HepG2 (cell line): ENCODE measurements at regions not wholly inside any gene's neighbourhood (a gene's known extent, or its start where the extent isn't known, plus 50 kb on each side); places are given as distances from the start of the nearest gene placed in this dataset.

Experiments used
- ATAC-seq: fragments of 200-7000 bp; cut with Tn5 transposase; 3 replicates; pipeline ENCODE4 v1.9.1; 2020; ENCODE audit warnings: mild to moderate bottlenecking, moderate library complexity
- BruUV-seq: library from RNA; stranded (reverse); fragments of 400-500 nt; replicated peaks from 2 replicates; lab custom pipeline; 2021; lab: Mats Ljungman, UMichigan
- CTCF ChIA-PET: fragments of 300-600 bp; formaldehyde crosslinking; extraction: SDS; loops from one replicate; lab custom pipeline; 2021; ENCODE audit warnings: low total read pairs, inconsistent platforms, low intra/inter-chr PET ratio; lab: Yijun Ruan, JAX
- POLR2A ChIA-PET: fragments of 350-600 bp; sonication (Branson Sonifier 250); formaldehyde crosslinking; loops from one replicate; lab custom pipeline; 2020; ENCODE audit warnings: antibody characterized with exemption, inconsistent platforms; lab: Yijun Ruan, JAX
- DNase-seq: peaks from one replicate; pipeline ENCODE4 v3.0.0-alpha.2; 2015; ENCODE audit warnings: low spot score
- FAIRE-seq: peaks from 3 replicates; lab custom pipeline; 2011; peaks lifted over from hg19 to GRCh38; lab: Jason Lieb, UNC
- H2AFZ ChIP-seq: one replicate; pipeline ENCODE4 v1.6.1; 2011; ENCODE audit warnings: low read length, inconsistent platforms
- H3K27ac ChIP-seq: fragments of 300-600 bp; 3 replicates; pipeline ENCODE4 v1.8.0; 2011; ENCODE audit warnings: mixed run types, mild to moderate bottlenecking, mixed read lengths, low read length, inconsistent platforms; ENCODE audit not compliant: insufficient read depth; ENCODE audit errors: extremely low read length
- H3K27me3 ChIP-seq, 2 experiments: fragments of 200-600 bp in 1 of 2; 2 replicates in 1 of 2; 3 replicates in 1 of 2; pipeline versions ENCODE4 v1.6.0 to v1.8.0; 2011; ENCODE audit warnings: low read length in 2 of 2, mild to moderate bottlenecking in 2 of 2, moderate library complexity in 2 of 2, inconsistent platforms in 1 of 2; ENCODE audit not compliant: insufficient read depth in 2 of 2, control insufficient read depth in 1 of 2
- H3K36me3 ChIP-seq, 2 experiments: fragments of 200-600 bp in 1 of 2; replicated peaks in 1 of 2; 2 replicates in 1 of 2; 3 replicates in 1 of 2; pipeline versions ENCODE4 v1.5.1 to v1.8.0; 2011; ENCODE audit warnings: low read length in 2 of 2, inconsistent platforms in 1 of 2; ENCODE audit not compliant: insufficient read depth in 2 of 2, control insufficient read depth in 1 of 2
- H3K4me1 ChIP-seq: 2 replicates; pipeline ENCODE4 v1.5.1; 2012; ENCODE audit warnings: low read length, inconsistent platforms; ENCODE audit not compliant: insufficient read depth
- H3K4me2 ChIP-seq: 2 replicates; pipeline ENCODE4 v1.6.0; 2011; ENCODE audit warnings: low read depth, low read length, inconsistent platforms
- H3K4me3 ChIP-seq, 3 experiments: fragments of 200-600 bp in 1 of 3; sonication (generic), shearing (Covaris generic) in 1 of 3; replicated peaks in 1 of 3; 2 replicates each; pipeline ENCODE4 v1.5.1; 2011 to 2016; ENCODE audit warnings: low read length in 3 of 3, inconsistent platforms in 2 of 3, low read depth in 2 of 3, mild to moderate bottlenecking in 2 of 3, control low read depth in 1 of 3, mixed read lengths in 1 of 3; ENCODE audit not compliant: insufficient read depth in 1 of 3
- H3K79me2 ChIP-seq: one replicate; pipeline ENCODE4 v1.6.1; 2011; ENCODE audit warnings: low read length, inconsistent platforms; ENCODE audit not compliant: insufficient read depth
- H3K9ac ChIP-seq: 2 replicates; pipeline ENCODE4 v1.6.0; 2011; ENCODE audit warnings: mild to moderate bottlenecking, low read depth, low read length, inconsistent platforms; ENCODE audit not compliant: insufficient read depth
- H3K9me3 ChIP-seq: 2 replicates; pipeline ENCODE4 v1.5.1; 2012; ENCODE audit warnings: mild to moderate bottlenecking, low read length
- H4K20me1 ChIP-seq: 2 replicates; pipeline ENCODE4 v1.6.0; 2011; ENCODE audit warnings: inconsistent platforms, mild to moderate bottlenecking, low read length, moderate library complexity; ENCODE audit not compliant: insufficient read depth
- CAMTA2 ChIP-seq: sonication (generic); formaldehyde crosslinking; IDR thresholded peaks from 2 replicates; pipeline ENCODE4 v1.4.0; 2020; ENCODE audit warnings: mild to moderate bottlenecking, missing genetic modification reagents, borderline replicate concordance
- FLYWCH1 ChIP-seq: sonication (generic); formaldehyde crosslinking; IDR thresholded peaks from 2 replicates; pipeline ENCODE4 v1.8.1; 2023; ENCODE audit warnings: mild to moderate bottlenecking, missing genetic modification reagents
- MXD3 ChIP-seq: IDR thresholded peaks from 2 replicates; pipeline ENCODE4 v1.6.1; 2016; ENCODE audit warnings: mild to moderate bottlenecking, missing biosample characterization, missing genetic modification reagents
- RCOR2 ChIP-seq: IDR thresholded peaks from 2 replicates; pipeline ENCODE4 v1.6.1; 2016; ENCODE audit warnings: missing biosample characterization, missing genetic modification reagents
- SRSF4 ChIP-seq: fragments of 200-400 bp; formaldehyde crosslinking; IDR thresholded peaks from one replicate; pipeline ENCODE4 v1.6.1; 2018; ENCODE audit warnings: mild to moderate bottlenecking, low read depth, low read length, moderate library complexity; ENCODE audit not compliant: poor library complexity, severe bottlenecking
- TAF15 ChIP-seq: fragments of 200-400 bp; formaldehyde crosslinking; IDR thresholded peaks from one replicate; pipeline ENCODE4 v1.6.1; 2018; ENCODE audit warnings: mild to moderate bottlenecking, low read depth, low read length; ENCODE audit not compliant: poor library complexity, severe bottlenecking
- ZMYM3 ChIP-seq: sonication (generic); formaldehyde crosslinking; IDR thresholded peaks from 2 replicates; pipeline ENCODE4 v1.5.1; 2020; ENCODE audit warnings: mild to moderate bottlenecking, missing genetic modification reagents
- ZNF512 ChIP-seq: sonication (generic); formaldehyde crosslinking; IDR thresholded peaks from 2 replicates; pipeline ENCODE4 v1.4.0; 2020; ENCODE audit warnings: mild to moderate bottlenecking, missing genetic modification reagents
- ZNF562 ChIP-seq: sonication (generic); formaldehyde crosslinking; IDR thresholded peaks from 2 replicates; pipeline ENCODE4 v1.8.0; 2022; ENCODE audit warnings: missing genetic modification reagents, borderline replicate concordance
- WGBS: methylation state at CpG from one replicate; pipeline ENCODE4 v1.1.6; 2017; ENCODE audit warnings: low lambda C conversion rate; 5-methylcytosine and 5-hydroxymethylcytosine counted together
- in situ Hi-C: cut with HindIII; loops from 2 replicates; pipeline ENCODE4 v1.10.0; 2017; ENCODE audit warnings: low pct_unique_long_range_greater_than_20kb; ENCODE audit not compliant: extremely low pct_ligation_motif_present
- intact Hi-C: fragments of 100-400 bp; cut with micrococcal nuclease; formaldehyde crosslinking; loops from one replicate; pipeline ENCODE4 v1.10.0; 2022; ENCODE audit not compliant: unreplicated experiment
- TF ChIP-seq, protein P1 (sequence below): sonication (generic); formaldehyde crosslinking; IDR thresholded peaks from 2 replicates; pipeline ENCODE4 v1.5.1; 2020; ENCODE audit warnings: mild to moderate bottlenecking, moderate library complexity, missing genetic modification reagents
- TF ChIP-seq, protein P2 (sequence below): sonication (generic); formaldehyde crosslinking; IDR thresholded peaks from 2 replicates; pipeline ENCODE4 v1.4.0; 2020; ENCODE audit warnings: mild to moderate bottlenecking, missing genetic modification reagents
- TF ChIP-seq, protein P3 (sequence below): sonication (generic); formaldehyde crosslinking; IDR thresholded peaks from 2 replicates; pipeline ENCODE4 v1.5.0; 2020; ENCODE audit warnings: missing genetic modification reagents, mild to moderate bottlenecking, borderline replicate concordance

GRCh38 chr18:24989760-24990593 lies 362.0 kb downstream of the ZNF521 start:
- Histone ChIP-seq H3K9ac (no peak overlapping the region), H3K27me3 (no peaks in the 10 kb centered on the region; a peak in 1 of 5 replicates), H3K79me2 (no peaks in the 10 kb centered on the region), H3K27ac (no peak overlapping the region), H3K4me3 (no peak overlapping the region), H3K9me3 (no peaks in the 10 kb centered on the region), H2AFZ (no peak overlapping the region), H3K36me3 (no peaks in the 10 kb centered on the region), H3K4me2 (no peak overlapping the region), H4K20me1 (no peaks in the 10 kb centered on the region), H3K4me1 (no peaks in the 10 kb centered on the region)
- BruUV-seq = no TSS peak
- intact Hi-C loops = no loop called here
- in situ Hi-C loops = loop anchor here (25.0 kb wide), 1 partner anchor 103 kb away; no protein-coding TSS in a partner anchor
- WGBS = 36% methylated on average over 7 of the region's 7 CpGs
- POLR2A ChIA-PET = no interaction called here
- FAIRE-seq (no peak), DNase-seq (no peak), ATAC-seq (no peak)
- CTCF ChIA-PET = no interaction called here
- TF ChIP-seq, protein P1, sequence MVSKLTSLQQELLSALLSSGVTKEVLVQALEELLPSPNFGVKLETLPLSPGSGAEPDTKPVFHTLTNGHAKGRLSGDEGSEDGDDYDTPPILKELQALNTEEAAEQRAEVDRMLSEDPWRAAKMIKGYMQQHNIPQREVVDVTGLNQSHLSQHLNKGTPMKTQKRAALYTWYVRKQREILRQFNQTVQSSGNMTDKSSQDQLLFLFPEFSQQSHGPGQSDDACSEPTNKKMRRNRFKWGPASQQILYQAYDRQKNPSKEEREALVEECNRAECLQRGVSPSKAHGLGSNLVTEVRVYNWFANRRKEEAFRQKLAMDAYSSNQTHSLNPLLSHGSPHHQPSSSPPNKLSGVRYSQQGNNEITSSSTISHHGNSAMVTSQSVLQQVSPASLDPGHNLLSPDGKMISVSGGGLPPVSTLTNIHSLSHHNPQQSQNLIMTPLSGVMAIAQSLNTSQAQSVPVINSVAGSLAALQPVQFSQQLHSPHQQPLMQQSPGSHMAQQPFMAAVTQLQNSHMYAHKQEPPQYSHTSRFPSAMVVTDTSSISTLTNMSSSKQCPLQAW (CRISPR knock-in tag) = no peak
- TF ChIP-seq, protein P2, sequence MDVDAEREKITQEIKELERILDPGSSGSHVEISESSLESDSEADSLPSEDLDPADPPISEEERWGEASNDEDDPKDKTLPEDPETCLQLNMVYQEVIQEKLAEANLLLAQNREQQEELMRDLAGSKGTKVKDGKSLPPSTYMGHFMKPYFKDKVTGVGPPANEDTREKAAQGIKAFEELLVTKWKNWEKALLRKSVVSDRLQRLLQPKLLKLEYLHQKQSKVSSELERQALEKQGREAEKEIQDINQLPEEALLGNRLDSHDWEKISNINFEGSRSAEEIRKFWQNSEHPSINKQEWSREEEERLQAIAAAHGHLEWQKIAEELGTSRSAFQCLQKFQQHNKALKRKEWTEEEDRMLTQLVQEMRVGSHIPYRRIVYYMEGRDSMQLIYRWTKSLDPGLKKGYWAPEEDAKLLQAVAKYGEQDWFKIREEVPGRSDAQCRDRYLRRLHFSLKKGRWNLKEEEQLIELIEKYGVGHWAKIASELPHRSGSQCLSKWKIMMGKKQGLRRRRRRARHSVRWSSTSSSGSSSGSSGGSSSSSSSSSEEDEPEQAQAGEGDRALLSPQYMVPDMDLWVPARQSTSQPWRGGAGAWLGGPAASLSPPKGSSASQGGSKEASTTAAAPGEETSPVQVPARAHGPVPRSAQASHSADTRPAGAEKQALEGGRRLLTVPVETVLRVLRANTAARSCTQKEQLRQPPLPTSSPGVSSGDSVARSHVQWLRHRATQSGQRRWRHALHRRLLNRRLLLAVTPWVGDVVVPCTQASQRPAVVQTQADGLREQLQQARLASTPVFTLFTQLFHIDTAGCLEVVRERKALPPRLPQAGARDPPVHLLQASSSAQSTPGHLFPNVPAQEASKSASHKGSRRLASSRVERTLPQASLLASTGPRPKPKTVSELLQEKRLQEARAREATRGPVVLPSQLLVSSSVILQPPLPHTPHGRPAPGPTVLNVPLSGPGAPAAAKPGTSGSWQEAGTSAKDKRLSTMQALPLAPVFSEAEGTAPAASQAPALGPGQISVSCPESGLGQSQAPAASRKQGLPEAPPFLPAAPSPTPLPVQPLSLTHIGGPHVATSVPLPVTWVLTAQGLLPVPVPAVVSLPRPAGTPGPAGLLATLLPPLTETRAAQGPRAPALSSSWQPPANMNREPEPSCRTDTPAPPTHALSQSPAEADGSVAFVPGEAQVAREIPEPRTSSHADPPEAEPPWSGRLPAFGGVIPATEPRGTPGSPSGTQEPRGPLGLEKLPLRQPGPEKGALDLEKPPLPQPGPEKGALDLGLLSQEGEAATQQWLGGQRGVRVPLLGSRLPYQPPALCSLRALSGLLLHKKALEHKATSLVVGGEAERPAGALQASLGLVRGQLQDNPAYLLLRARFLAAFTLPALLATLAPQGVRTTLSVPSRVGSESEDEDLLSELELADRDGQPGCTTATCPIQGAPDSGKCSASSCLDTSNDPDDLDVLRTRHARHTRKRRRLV (CRISPR knock-in tag) = no peak
- TF ChIP-seq ZMYM3 = no peak
- no peak for TF ChIP-seq MXD3 (CRISPR knock-in tag)
- no peak for TF ChIP-seq RCOR2
- no peak for TF ChIP-seq ZNF512 (CRISPR knock-in tag)
- no peak for TF ChIP-seq CAMTA2
- no peak for TF ChIP-seq SRSF4
- no peak for TF ChIP-seq ZNF562 (CRISPR knock-in tag)
- TF ChIP-seq, protein P3, sequence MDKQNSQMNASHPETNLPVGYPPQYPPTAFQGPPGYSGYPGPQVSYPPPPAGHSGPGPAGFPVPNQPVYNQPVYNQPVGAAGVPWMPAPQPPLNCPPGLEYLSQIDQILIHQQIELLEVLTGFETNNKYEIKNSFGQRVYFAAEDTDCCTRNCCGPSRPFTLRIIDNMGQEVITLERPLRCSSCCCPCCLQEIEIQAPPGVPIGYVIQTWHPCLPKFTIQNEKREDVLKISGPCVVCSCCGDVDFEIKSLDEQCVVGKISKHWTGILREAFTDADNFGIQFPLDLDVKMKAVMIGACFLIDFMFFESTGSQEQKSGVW (CRISPR knock-in tag) = no peak
- no peak for TF ChIP-seq TAF15
- no peak for TF ChIP-seq FLYWCH1 (CRISPR knock-in tag)
